ENCODE measurements at regions not wholly inside any gene's neighbourhood (a gene's known extent, or its start where the extent isn't known, plus 50 kb on each side); places are given as distances from the start of the nearest gene placed in this dataset.

DNA sequence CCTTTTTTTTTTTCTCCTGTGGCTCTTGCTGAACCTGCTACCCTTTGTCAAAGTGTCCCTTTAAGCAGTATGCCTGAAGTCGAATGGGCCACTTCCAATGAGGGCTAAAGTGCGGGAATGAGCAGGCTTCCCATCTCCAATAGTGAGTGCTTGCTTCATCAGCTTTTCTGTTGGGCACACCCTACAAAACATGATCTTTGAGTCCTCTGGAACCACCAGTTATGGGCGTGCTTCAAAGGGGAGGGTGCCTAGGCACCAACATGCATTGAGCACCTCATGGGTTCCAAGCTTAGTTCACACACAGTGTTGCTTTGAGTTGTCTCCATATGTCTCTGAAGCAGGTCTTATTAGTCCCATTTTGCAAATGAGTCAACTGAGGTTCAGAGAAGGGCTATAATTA lies 132.8 kb upstream of the CPEB4 start:
- Histone ChIP-seq H4K20me1 (ENCODE audit: insufficient read depth, poor library complexity, severe bottlenecking) (no peaks in the 10 kb centered on the region), H3K4me3 (no peak overlapping the region), H3K4me2 (no peak overlapping the region), H3K9me3 (ENCODE audit: low read depth) (no peaks in the 10 kb centered on the region), H2AFZ (no peak overlapping the region), H3K9me2 (replicated peaks; ENCODE audit: insufficient read depth) (no peaks in the 10 kb centered on the region), H3K79me2 (no peaks in the 10 kb centered on the region), H3K4me1 (ENCODE audit: insufficient read depth) (peaks cover 4% of the 10 kb centered on the region), H3K27me3 (no peaks in the 10 kb centered on the region), H3K27ac (no peak overlapping the region), H3K36me3 (replicated peaks; ENCODE audit: insufficient read depth, low read depth) (no peaks in the 10 kb centered on the region)
- WGBS (ENCODE audit: low lambda C conversion rate, missing lambda C conversion rate), result 94% methylated on average over 3 of the region's 3 CpGs
- DNase-seq (ENCODE audit: low spot score), result no peak
- TF ChIP-seq EZH2phosphoT487 (IDR thresholded peaks at IDR 0.05; ENCODE audit: low read depth, severe bottlenecking, unreplicated experiment), result no peak

DNA sequence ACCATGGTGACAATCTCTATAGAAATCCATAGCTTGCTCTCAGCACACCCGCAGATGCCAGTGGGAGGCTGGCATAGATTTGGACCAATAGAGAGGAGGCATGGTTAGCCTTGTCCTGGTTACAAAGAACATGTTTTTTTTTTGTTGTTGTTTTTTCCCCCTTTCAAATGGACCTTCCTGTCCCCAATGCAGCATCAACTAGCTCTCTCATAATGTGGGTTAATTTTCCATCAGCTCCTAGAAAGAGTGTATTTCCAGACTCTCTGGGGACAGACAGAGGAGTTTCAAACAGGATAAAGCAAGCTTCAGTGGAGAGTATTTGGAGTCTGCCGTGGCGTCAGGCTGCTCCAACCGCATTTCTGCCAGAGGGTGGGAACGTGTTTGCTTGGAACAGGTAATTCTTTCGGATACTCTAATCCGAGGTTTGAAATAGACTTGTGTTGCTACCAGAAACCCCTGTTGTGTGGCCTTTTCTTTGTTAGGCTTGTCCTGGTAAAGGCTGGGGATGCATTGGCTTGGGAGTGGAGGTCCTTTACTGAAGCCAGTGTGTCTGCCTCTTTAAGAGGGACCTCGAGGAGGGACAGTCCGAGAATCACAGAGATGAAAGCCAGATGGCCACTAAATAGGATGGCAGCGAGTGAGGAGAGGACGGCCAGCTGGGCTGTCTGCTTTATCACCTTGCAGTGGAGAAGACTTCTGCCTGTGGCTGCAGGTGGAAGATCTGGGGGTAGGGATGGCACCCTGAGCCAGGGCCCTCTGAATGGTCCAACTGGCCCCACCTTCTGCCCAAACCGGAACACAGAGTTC lies 130.5 kb upstream of the CPEB4 start:
- Histone ChIP-seq H3K27me3 (no peaks in the 10 kb centered on the region), H3K4me3 (no peak overlapping the region), H3K9me2 (replicated peaks; ENCODE audit: insufficient read depth) (no peaks in the 10 kb centered on the region), H3K9me3 (ENCODE audit: low read depth) (no peaks in the 10 kb centered on the region), H3K4me1 (ENCODE audit: insufficient read depth) (peaks cover 4% of the 10 kb centered on the region), H3K27ac (no peak overlapping the region), H2AFZ (no peak overlapping the region), H3K79me2 (no peaks in the 10 kb centered on the region), H3K36me3 (replicated peaks; ENCODE audit: insufficient read depth, low read depth) (no peaks in the 10 kb centered on the region), H3K4me2 (no peak overlapping the region), H4K20me1 (ENCODE audit: insufficient read depth, poor library complexity, severe bottlenecking) (no peaks in the 10 kb centered on the region)
- DNase-seq (ENCODE audit: low spot score), result no peak
- WGBS (ENCODE audit: low lambda C conversion rate, missing lambda C conversion rate), result 62% methylated on average over 12 of the region's 12 CpGs
- TF ChIP-seq EZH2 (IDR thresholded peaks at IDR 0.05; ENCODE audit: borderline replicate concordance) (no peak), EZH2phosphoT487 (IDR thresholded peaks at IDR 0.05; ENCODE audit: low read depth, severe bottlenecking, unreplicated experiment) (no peak)
- TF ChIP-seq, protein P1, sequence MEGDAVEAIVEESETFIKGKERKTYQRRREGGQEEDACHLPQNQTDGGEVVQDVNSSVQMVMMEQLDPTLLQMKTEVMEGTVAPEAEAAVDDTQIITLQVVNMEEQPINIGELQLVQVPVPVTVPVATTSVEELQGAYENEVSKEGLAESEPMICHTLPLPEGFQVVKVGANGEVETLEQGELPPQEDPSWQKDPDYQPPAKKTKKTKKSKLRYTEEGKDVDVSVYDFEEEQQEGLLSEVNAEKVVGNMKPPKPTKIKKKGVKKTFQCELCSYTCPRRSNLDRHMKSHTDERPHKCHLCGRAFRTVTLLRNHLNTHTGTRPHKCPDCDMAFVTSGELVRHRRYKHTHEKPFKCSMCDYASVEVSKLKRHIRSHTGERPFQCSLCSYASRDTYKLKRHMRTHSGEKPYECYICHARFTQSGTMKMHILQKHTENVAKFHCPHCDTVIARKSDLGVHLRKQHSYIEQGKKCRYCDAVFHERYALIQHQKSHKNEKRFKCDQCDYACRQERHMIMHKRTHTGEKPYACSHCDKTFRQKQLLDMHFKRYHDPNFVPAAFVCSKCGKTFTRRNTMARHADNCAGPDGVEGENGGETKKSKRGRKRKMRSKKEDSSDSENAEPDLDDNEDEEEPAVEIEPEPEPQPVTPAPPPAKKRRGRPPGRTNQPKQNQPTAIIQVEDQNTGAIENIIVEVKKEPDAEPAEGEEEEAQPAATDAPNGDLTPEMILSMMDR (IDR thresholded peaks at IDR 0.05; ENCODE audit: poor library complexity), result no peak

DNA sequence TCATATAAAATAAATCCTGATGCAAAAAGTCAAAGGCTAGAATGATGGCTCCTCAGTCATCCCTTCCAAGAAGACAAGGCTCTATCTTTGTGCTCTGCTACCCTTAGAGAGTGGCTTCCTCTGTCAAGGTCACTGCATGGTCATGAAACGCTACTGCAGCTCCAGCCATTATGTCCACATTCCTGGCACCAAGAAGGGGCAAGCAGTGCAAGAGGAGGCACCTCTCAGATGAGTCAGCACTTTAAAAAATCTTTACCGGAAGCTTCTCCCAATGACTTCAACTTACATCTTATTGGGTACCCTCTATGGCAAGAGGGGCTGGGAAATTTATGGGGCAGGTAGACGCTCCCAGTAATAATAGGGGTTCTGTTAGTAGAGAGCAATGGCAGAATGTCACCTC lies 129.5 kb upstream of the CPEB4 start:
- Histone ChIP-seq H3K9me2 (replicated peaks; ENCODE audit: insufficient read depth) (no peaks in the 10 kb centered on the region), H3K36me3 (replicated peaks; ENCODE audit: insufficient read depth, low read depth) (no peaks in the 10 kb centered on the region), H3K4me3 (no peak overlapping the region), H3K27ac (no peak overlapping the region), H3K27me3 (no peaks in the 10 kb centered on the region), H4K20me1 (ENCODE audit: insufficient read depth, poor library complexity, severe bottlenecking) (no peaks in the 10 kb centered on the region), H3K4me2 (no peak overlapping the region), H2AFZ (no peak overlapping the region), H3K4me1 (ENCODE audit: insufficient read depth) (peaks cover 5% of the 10 kb centered on the region), H3K79me2 (no peaks in the 10 kb centered on the region), H3K9me3 (ENCODE audit: low read depth) (no peaks in the 10 kb centered on the region)
- TF ChIP-seq, protein P1 (IDR thresholded peaks at IDR 0.05; ENCODE audit: poor library complexity), result no peak
- no peak for TF ChIP-seq EZH2 (IDR thresholded peaks at IDR 0.05; ENCODE audit: borderline replicate concordance)
- TF ChIP-seq EZH2phosphoT487 (IDR thresholded peaks at IDR 0.05; ENCODE audit: low read depth, severe bottlenecking, unreplicated experiment), result no peak
- no peak for DNase-seq (ENCODE audit: low spot score)
- 79% methylated on average over 3 of the region's 3 CpGs for WGBS (ENCODE audit: low lambda C conversion rate, missing lambda C conversion rate)

DNA sequence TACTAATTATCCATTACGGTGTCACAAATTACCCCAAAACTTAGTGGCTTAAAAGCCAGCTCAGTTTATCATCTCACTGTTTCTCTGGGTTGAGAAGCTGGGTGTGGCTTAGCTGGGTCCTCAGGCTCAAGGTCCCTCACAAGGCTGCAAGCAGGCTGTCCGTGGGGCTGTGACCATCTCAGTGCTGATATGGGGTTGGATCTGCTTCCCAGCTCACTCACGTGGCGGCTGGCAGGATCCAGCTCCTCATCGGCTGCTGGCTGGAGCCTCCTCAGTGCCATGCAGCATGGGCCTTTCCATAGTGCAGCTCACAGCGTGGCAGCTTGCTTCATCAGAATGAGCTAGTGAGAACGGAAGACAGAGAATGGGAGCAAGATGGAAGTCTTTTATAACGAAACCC lies 128.5 kb upstream of the CPEB4 start:
- TF ChIP-seq, protein P1 (IDR thresholded peaks at IDR 0.05; ENCODE audit: poor library complexity), result no peak
- TF ChIP-seq EZH2phosphoT487 (IDR thresholded peaks at IDR 0.05; ENCODE audit: low read depth, severe bottlenecking, unreplicated experiment), result no peak
- TF ChIP-seq EZH2 (IDR thresholded peaks at IDR 0.05; ENCODE audit: borderline replicate concordance), result no peak
- no peak for DNase-seq (ENCODE audit: low spot score)
- Histone ChIP-seq H3K79me2 (no peaks in the 10 kb centered on the region), H3K9me3 (ENCODE audit: low read depth) (no peaks in the 10 kb centered on the region), H3K4me3 (no peak overlapping the region), H3K36me3 (replicated peaks; ENCODE audit: insufficient read depth, low read depth) (no peaks in the 10 kb centered on the region), H4K20me1 (ENCODE audit: insufficient read depth, poor library complexity, severe bottlenecking) (no peaks in the 10 kb centered on the region), H2AFZ (no peak overlapping the region), H3K9me2 (replicated peaks; ENCODE audit: insufficient read depth) (no peaks in the 10 kb centered on the region), H3K27ac (no peak overlapping the region), H3K27me3 (no peaks in the 10 kb centered on the region), H3K4me1 (ENCODE audit: insufficient read depth) (peaks cover 13% of the 10 kb centered on the region), H3K4me2 (no peak overlapping the region)
- 90% methylated on average over 8 of the region's 8 CpGs for WGBS (ENCODE audit: low lambda C conversion rate, missing lambda C conversion rate)

Data from hepatocyte (in vitro differentiated cells).